Omental fat pad (tissue), 3 donors: ENCODE measurements at regions not wholly inside any gene's neighbourhood (a gene's known extent, or its start where the extent isn't known, plus 50 kb on each side); places are given as distances from the start of the nearest gene placed in this dataset.

ENCODE experiments used
- ATAC-seq: fragments of 150-250 bp; one replicate; pipeline ENCODE4 v1.9.1; 2016; ENCODE audit warnings: mild to moderate bottlenecking, moderate library complexity; ENCODE audit not compliant: low FRiP score
- DNase-seq: peaks from one replicate; pipeline ENCODE4 v3.0.0-alpha.2; 2019; ENCODE audit warnings: low spot score
- CTCF ChIP-seq, 3 donors: fragments of 450-650 bp; IDR thresholded peaks; one replicate each; pipeline ENCODE4 v1.5.1; 2016 to 2017; ENCODE audit warnings: antibody characterized with exemption in 3 of 3, mild to moderate bottlenecking in 3 of 3, moderate library complexity in 2 of 3

GRCh38 chr7:121605317-121605680 is 209.2 kb upstream of the FAM3C start:
- DNase-seq, result no peak
- TF ChIP-seq CTCF (IDR thresholded peaks at IDR 0.05), result no peak

GRCh38 chr7:121604627-121605316 is 208.7 kb upstream of the FAM3C start:
- DNase-seq, result no peak
- TF ChIP-seq CTCF (IDR thresholded peaks at IDR 0.05), result no peak
- peak; percentile 70 for ATAC-seq

More at GRCh38 chr7:121605317-121605680, 209.2 kb upstream of the FAM3C start:
- ATAC-seq, result peak; percentile 28

GRCh38 chr7:121603886-121604285 is 207.8 kb upstream of the FAM3C start:
- no peak for DNase-seq

GRCh38 chr7:121599887-121600286 is 203.8 kb upstream of the FAM3C start:
- ATAC-seq, result no peak
- no peak for TF ChIP-seq CTCF (IDR thresholded peaks at IDR 0.05)
- DNase-seq, result no peak

More at GRCh38 chr7:121603886-121604285, 207.8 kb upstream of the FAM3C start:
- no peak for ATAC-seq
- no peak for TF ChIP-seq CTCF (IDR thresholded peaks at IDR 0.05)

- TF ChIP-seq CTCF (IDR thresholded peaks at IDR 0.05), result no peak
- DNase-seq (no peak), ATAC-seq (no peak)
These were observed 199.9 kb upstream of the FAM3C start for GRCh38 chr7:121595758-121596696.

GRCh38 chr7:121591926-121592325 is 195.8 kb upstream of the FAM3C start:
- ATAC-seq (no peak), DNase-seq (no peak)
- TF ChIP-seq CTCF (IDR thresholded peaks at IDR 0.05), result no peak
